Loucy (cell line): ENCODE measurements at regions not wholly inside any gene's neighbourhood (a gene's known extent, or its start where the extent isn't known, plus 50 kb on each side); places are given as distances from the start of the nearest gene placed in this dataset.

Experiments
- H2AFZ ChIP-seq: fragments of 200-600 bp; sonication (generic); 2 replicates; pipeline ENCODE4 v1.6.0; 2016; ENCODE audit warnings: antibody characterized with exemption, mild to moderate bottlenecking, low read length, moderate library complexity
- H3F3A ChIP-seq: fragments of 200-600 bp; 2 replicates; pipeline ENCODE4 v1.6.0; 2016; ENCODE audit warnings: antibody characterized with exemption, low read depth, mild to moderate bottlenecking
- H3K27me3 ChIP-seq: fragments of 200-600 bp; sonication (generic); 2 replicates; pipeline ENCODE4 v1.6.1; 2014; ENCODE audit warnings: low read length, mild to moderate bottlenecking; ENCODE audit not compliant: insufficient read depth, poor library complexity, severe bottlenecking
- H3K36me3 ChIP-seq: fragments of 200-600 bp; sonication (generic); 2 replicates; pipeline ENCODE4 v1.6.1; 2016; ENCODE audit warnings: low read length; ENCODE audit not compliant: insufficient read depth
- H3K4me1 ChIP-seq: fragments of 200-600 bp; sonication (generic); 2 replicates; pipeline ENCODE4 v1.5.1; 2014; ENCODE audit warnings: low read length, mild to moderate bottlenecking; ENCODE audit not compliant: insufficient read depth, poor library complexity, severe bottlenecking
- H3K4me2 ChIP-seq: fragments of 200-600 bp; sonication (generic); 2 replicates; pipeline ENCODE4 v1.6.0; 2014; ENCODE audit warnings: antibody characterized with exemption, low read length, low read depth, mild to moderate bottlenecking; ENCODE audit not compliant: poor library complexity, severe bottlenecking
- H3K4me3 ChIP-seq: fragments of 200-600 bp; sonication (generic); 2 replicates; pipeline ENCODE4 v1.5.1; 2014; ENCODE audit warnings: low read length, mild to moderate bottlenecking, mixed read lengths; ENCODE audit not compliant: poor library complexity, severe bottlenecking
- H3K79me2 ChIP-seq: fragments of 200-600 bp; sonication (generic); 2 replicates; pipeline ENCODE4 v1.6.1; 2014; ENCODE audit warnings: low read length; ENCODE audit not compliant: insufficient read depth
- H3K9ac ChIP-seq: fragments of 200-600 bp; sonication (generic); 2 replicates; pipeline ENCODE4 v1.6.0; 2014; ENCODE audit warnings: mild to moderate bottlenecking, low read depth, low read length, moderate library complexity; ENCODE audit not compliant: poor library complexity, severe bottlenecking
- H3K9me2 ChIP-seq: fragments of 200-600 bp; sonication (generic); replicated peaks from 2 replicates; pipeline ENCODE4 v1.6.1; 2016; ENCODE audit warnings: low read depth, low read length, mixed read lengths
- H3K9me3 ChIP-seq: fragments of 200-600 bp; sonication (generic); 2 replicates; pipeline ENCODE4 v1.6.1; 2014; ENCODE audit warnings: mild to moderate bottlenecking, antibody characterized with exemption, low read length, low read depth; ENCODE audit not compliant: insufficient read depth
- H4K20me1 ChIP-seq: fragments of 200-600 bp; sonication (generic); 2 replicates; pipeline ENCODE4 v1.6.0; 2014; ENCODE audit warnings: antibody characterized with exemption, low read length, mild to moderate bottlenecking; ENCODE audit not compliant: insufficient read depth, poor library complexity, severe bottlenecking
- CTCF ChIP-seq: fragments of 200-600 bp; sonication (generic); conservative IDR thresholded peaks from 2 replicates; pipeline ENCODE4 v1.5.1; 2014; ENCODE audit warnings: mild to moderate bottlenecking, antibody characterized with exemption, low read length
- EZH2phosphoT487 ChIP-seq: fragments of 200-600 bp; IDR thresholded peaks from 2 replicates; pipeline ENCODE4 v1.6.1; 2018; ENCODE audit warnings: antibody characterized with exemption, mild to moderate bottlenecking, moderate library complexity, borderline replicate concordance

- Histone ChIP-seq H3K4me3 (no peak overlapping the region), H3K4me2 (no peak overlapping the region), H3K9me3 (no peaks in the 10 kb centered on the region), H3K27me3 (no peaks in the 10 kb centered on the region), H3F3A (no peaks in the 10 kb centered on the region), H2AFZ (no peak overlapping the region), H3K79me2 (no peaks in the 10 kb centered on the region), H3K36me3 (no peaks in the 10 kb centered on the region), H3K9me2 (no peaks in the 10 kb centered on the region), H4K20me1 (no peaks in the 10 kb centered on the region), H3K9ac (no peak overlapping the region), H3K4me1 (peaks cover 4% of the 10 kb centered on the region)
- no peak for TF ChIP-seq CTCF
- no peak for TF ChIP-seq EZH2phosphoT487
Observed at GRCh38 chr3:18806633-18807032, 341.7 kb upstream of the KCNH8 start.

GRCh38 chr3:18797378-18797777 lies 350.9 kb upstream of the KCNH8 start:
- TF ChIP-seq EZH2phosphoT487 = no peak
- no peak for TF ChIP-seq CTCF
- no peak overlapping the region for H2AFZ ChIP-seq

GRCh38 chr3:18795078-18795477 lies 353.2 kb upstream of the KCNH8 start:
- H3K9me3 ChIP-seq = no peaks in the 10 kb centered on the region
- no peak overlapping the region for H3K9ac ChIP-seq
- H3K9me2 ChIP-seq = no peaks in the 10 kb centered on the region
- no peaks in the 10 kb centered on the region for H4K20me1 ChIP-seq
- no peak overlapping the region for H3K4me2 ChIP-seq
- H3K27me3 ChIP-seq = no peaks in the 10 kb centered on the region
- H3K36me3 ChIP-seq = no peaks in the 10 kb centered on the region
- TF ChIP-seq EZH2phosphoT487 = no peak
- no peak for TF ChIP-seq CTCF
- H3K4me1 ChIP-seq = no peaks in the 10 kb centered on the region
- no peak overlapping the region for H2AFZ ChIP-seq
- H3K79me2 ChIP-seq = no peaks in the 10 kb centered on the region
- no peaks in the 10 kb centered on the region for H3F3A ChIP-seq
- H3K4me3 ChIP-seq = no peak overlapping the region

More at GRCh38 chr3:18797378-18797777, 350.9 kb upstream of the KCNH8 start:
- Histone ChIP-seq H3K9me2 (no peaks in the 10 kb centered on the region), H3F3A (no peaks in the 10 kb centered on the region), H3K4me1 (no peaks in the 10 kb centered on the region), H3K79me2 (no peaks in the 10 kb centered on the region), H3K27me3 (no peaks in the 10 kb centered on the region), H3K9ac (no peak overlapping the region), H3K4me3 (no peak overlapping the region), H4K20me1 (no peaks in the 10 kb centered on the region), H3K4me2 (no peak overlapping the region), H3K36me3 (no peaks in the 10 kb centered on the region), H3K9me3 (no peaks in the 10 kb centered on the region)
